ENCODE measurements at regions not wholly inside any gene's neighbourhood (a gene's known extent, or its start where the extent isn't known, plus 50 kb on each side); places are given as distances from the start of the nearest gene placed in this dataset.

DNA sequence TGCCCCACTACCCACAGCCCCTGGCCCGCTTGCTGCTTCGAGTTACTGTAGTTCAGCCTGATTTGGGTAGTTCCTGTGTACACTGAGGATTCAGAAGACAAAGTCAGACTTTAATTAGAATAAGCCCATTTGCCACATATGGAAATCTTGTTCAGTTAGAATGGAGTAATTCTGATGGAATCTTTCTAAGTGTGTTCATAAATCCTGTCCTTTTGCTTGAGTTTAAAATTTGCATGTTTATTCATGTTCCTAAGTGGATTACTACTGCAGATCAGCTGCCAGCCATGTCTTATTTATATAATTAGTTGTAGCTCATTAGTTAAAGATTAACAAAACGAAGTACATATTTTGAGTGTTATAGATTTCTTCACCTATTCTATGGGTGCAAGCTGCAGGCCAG lies 504.5 kb downstream of the PCNX1 start:
- Histone ChIP-seq H3K4me3 (no peak overlapping the region), H3K27ac (no peak overlapping the region), H3K4me1 (peaks cover 8% of the 10 kb centered on the region), H3K27me3 (ENCODE audit: low read depth) (no peaks in the 10 kb centered on the region), H3K9me3 (no peaks in the 10 kb centered on the region), H3K36me3 (no peaks in the 10 kb centered on the region)
- DNase-seq = no peak
- TF ChIP-seq, protein P1, sequence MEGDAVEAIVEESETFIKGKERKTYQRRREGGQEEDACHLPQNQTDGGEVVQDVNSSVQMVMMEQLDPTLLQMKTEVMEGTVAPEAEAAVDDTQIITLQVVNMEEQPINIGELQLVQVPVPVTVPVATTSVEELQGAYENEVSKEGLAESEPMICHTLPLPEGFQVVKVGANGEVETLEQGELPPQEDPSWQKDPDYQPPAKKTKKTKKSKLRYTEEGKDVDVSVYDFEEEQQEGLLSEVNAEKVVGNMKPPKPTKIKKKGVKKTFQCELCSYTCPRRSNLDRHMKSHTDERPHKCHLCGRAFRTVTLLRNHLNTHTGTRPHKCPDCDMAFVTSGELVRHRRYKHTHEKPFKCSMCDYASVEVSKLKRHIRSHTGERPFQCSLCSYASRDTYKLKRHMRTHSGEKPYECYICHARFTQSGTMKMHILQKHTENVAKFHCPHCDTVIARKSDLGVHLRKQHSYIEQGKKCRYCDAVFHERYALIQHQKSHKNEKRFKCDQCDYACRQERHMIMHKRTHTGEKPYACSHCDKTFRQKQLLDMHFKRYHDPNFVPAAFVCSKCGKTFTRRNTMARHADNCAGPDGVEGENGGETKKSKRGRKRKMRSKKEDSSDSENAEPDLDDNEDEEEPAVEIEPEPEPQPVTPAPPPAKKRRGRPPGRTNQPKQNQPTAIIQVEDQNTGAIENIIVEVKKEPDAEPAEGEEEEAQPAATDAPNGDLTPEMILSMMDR (IDR thresholded peaks at IDR 0.05) = no peak
- no peak for ATAC-seq
- intact Hi-C loops (cut with DNase I) = no loop called here

GRCh38 chr14:71414631-71415403 lies 507.6 kb downstream of the PCNX1 start:
- Histone ChIP-seq H3K4me1 (peaks cover 8% of the 10 kb centered on the region), H3K27ac (no peak overlapping the region)

DNA sequence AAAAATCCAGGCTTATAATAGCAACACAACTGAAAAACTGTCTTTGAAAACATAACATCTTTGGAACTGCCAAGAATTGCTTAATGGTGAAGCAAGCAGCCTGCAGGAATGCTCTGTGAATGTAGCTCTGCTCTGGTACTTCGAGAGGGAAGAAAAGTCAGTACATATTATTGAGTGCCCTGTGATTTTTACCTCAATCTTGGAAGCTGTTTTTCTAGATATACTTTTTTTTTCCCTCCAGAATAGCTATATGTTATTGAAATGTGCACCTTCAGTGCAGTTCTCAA lies 508.1 kb downstream of the PCNX1 start:
- TF ChIP-seq, protein P1 (IDR thresholded peaks at IDR 0.05) = no peak
- intact Hi-C loops (cut with DNase I) = no loop called here
- H3K27ac ChIP-seq = no peak overlapping the region
- no peaks in the 10 kb centered on the region for H3K27me3 ChIP-seq (ENCODE audit: low read depth)
- H3K36me3 ChIP-seq = no peaks in the 10 kb centered on the region
- no peaks in the 10 kb centered on the region for H3K9me3 ChIP-seq
- no peak overlapping the region for H3K4me3 ChIP-seq
- ATAC-seq (no peak), DNase-seq (no peak)
- peaks cover 8% of the 10 kb centered on the region for H3K4me1 ChIP-seq

More at GRCh38 chr14:71414631-71415403, 507.6 kb downstream of the PCNX1 start:
- intact Hi-C loops (cut with DNase I) = no loop called here
- Histone ChIP-seq H3K27me3 (ENCODE audit: low read depth) (no peaks in the 10 kb centered on the region), H3K36me3 (no peaks in the 10 kb centered on the region), H3K4me3 (no peak overlapping the region), H3K9me3 (no peaks in the 10 kb centered on the region)
- TF ChIP-seq, protein P1 (IDR thresholded peaks at IDR 0.05) = no peak
- DNase-seq (no peak), ATAC-seq (no peak)

- Histone ChIP-seq H3K27me3 (ENCODE audit: low read depth) (no peaks in the 10 kb centered on the region), H3K4me3 (no peak overlapping the region), H3K4me1 (peaks cover 6% of the 10 kb centered on the region), H3K36me3 (no peaks in the 10 kb centered on the region), H3K9me3 (no peaks in the 10 kb centered on the region), H3K27ac (no peak overlapping the region)
- ATAC-seq = no peak
- TF ChIP-seq, protein P1 (IDR thresholded peaks at IDR 0.05) = no peak
- intact Hi-C loops (cut with DNase I) = no loop called here
- no peak for DNase-seq
Observed at GRCh38 chr14:71416392-71416791, 509.1 kb downstream of the PCNX1 start.

DNA sequence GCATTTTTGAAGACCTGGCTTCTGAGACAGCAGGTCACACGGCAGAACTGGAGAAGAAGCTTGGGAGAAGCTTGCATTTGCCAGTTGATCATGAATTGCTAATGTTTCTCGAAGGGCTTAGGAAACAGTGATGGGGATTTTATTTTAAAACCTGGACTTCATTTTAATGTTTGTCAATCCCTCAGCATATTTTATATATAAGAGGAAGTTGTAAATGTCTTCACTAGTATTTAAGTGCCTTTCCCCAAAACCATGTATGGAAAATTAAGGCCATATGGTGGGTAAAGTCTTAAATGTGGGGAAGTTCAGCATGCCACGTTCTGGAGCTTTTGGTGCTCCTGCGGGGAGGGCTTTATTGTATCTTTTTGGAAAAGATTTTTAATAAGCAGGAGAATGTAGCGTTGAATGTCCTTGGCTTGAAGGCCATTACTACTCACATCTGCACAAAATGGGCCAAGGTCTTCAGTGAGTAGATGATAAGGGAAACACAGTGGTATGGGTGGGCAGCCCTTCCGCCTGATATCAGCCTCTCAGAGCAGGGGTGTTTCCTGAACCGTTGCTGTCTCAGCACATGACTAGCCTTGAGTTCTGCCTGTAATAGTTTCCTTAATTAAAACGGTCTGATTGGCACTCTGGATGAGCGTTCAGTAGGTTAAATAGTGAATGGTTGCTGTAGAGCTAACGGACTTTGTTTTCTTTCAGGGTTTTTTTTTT lies 511.4 kb downstream of the PCNX1 start:
- H3K4me1 ChIP-seq = peaks cover 3% of the 10 kb centered on the region
- ATAC-seq (no peak), DNase-seq (no peak)
- H3K36me3 ChIP-seq = no peaks in the 10 kb centered on the region
- no peaks in the 10 kb centered on the region for H3K27me3 ChIP-seq (ENCODE audit: low read depth)
- intact Hi-C loops (cut with DNase I) = no loop called here
- no peak overlapping the region for H3K4me3 ChIP-seq
- no peaks in the 10 kb centered on the region for H3K9me3 ChIP-seq
- TF ChIP-seq, protein P1 (IDR thresholded peaks at IDR 0.05) = no peak
- no peak overlapping the region for H3K27ac ChIP-seq
